DND-41 (cell line): ENCODE measurements at regions not wholly inside any gene's neighbourhood (a gene's known extent, or its start where the extent isn't known, plus 50 kb on each side); places are given as distances from the start of the nearest gene placed in this dataset.

Experiments used
- EZH2 ChIP-seq: IDR thresholded peaks from 3 replicates; pipeline ENCODE4 v1.6.1; 2012; ENCODE audit warnings: borderline replicate concordance, low read depth, mild to moderate bottlenecking, moderate library complexity, low read length, inconsistent platforms; ENCODE audit not compliant: severe bottlenecking
- TF ChIP-seq, protein P1 (sequence below): IDR thresholded peaks from 2 replicates; pipeline ENCODE4 v1.5.1; 2012; ENCODE audit warnings: borderline replicate concordance, low read length, moderate library complexity, mild to moderate bottlenecking; ENCODE audit not compliant: poor library complexity, severe bottlenecking; ENCODE audit errors: extremely low read depth

DNA sequence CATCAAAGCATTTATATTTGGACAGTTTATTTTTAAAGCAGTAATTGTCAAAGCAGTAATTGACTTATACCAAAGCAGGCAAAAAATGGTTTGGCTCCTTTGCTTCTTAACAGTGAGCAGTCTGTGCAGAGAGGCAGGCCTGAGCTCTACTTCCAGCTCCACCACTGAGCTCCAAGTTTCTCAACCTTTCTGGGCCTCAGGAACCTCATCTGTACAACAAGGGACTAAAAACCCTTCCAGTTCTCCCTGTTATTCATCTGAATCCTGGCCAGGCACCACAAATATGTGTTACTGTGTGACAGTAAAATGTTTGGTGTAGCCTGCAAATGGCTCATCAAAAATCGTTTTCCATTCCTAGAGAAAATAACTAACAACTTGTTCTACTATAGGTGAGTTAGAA is 88.7 kb upstream of the TTC29 start:
- TF ChIP-seq, protein P1, sequence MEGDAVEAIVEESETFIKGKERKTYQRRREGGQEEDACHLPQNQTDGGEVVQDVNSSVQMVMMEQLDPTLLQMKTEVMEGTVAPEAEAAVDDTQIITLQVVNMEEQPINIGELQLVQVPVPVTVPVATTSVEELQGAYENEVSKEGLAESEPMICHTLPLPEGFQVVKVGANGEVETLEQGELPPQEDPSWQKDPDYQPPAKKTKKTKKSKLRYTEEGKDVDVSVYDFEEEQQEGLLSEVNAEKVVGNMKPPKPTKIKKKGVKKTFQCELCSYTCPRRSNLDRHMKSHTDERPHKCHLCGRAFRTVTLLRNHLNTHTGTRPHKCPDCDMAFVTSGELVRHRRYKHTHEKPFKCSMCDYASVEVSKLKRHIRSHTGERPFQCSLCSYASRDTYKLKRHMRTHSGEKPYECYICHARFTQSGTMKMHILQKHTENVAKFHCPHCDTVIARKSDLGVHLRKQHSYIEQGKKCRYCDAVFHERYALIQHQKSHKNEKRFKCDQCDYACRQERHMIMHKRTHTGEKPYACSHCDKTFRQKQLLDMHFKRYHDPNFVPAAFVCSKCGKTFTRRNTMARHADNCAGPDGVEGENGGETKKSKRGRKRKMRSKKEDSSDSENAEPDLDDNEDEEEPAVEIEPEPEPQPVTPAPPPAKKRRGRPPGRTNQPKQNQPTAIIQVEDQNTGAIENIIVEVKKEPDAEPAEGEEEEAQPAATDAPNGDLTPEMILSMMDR, result no peak
- TF ChIP-seq EZH2, result no peak
